ENCODE measurements at regions not wholly inside any gene's neighbourhood (a gene's known extent, or its start where the extent isn't known, plus 50 kb on each side); places are given as distances from the start of the nearest gene placed in this dataset.

- no peaks in the 10 kb centered on the region for H3K27me3 ChIP-seq (ENCODE audit: control insufficient read depth in 1 of 2, insufficient read depth in 2 of 2, low read length in 2 of 2)
- H3K36me3 Mint-ChIP-seq (ENCODE audit: low read depth) = no peaks in the 10 kb centered on the region
- TF ChIP-seq CTCF (IDR thresholded peaks at IDR 0.05) = no peak
- ChIA-PET POLR2A (no interaction called here), CTCF (no interaction called here)
- no peaks in the 10 kb centered on the region for H3K27me3 Mint-ChIP-seq
- DNase-seq (no peak), ATAC-seq (ENCODE audit: poor library complexity) (no peak)
- intact Hi-C loops (cut with DNase I, micrococcal nuclease) = no loop called here
- no peaks in the 10 kb centered on the region for H3K36me3 ChIP-seq (ENCODE audit: insufficient read depth, low read length)
- H3K4me1 Mint-ChIP-seq (ENCODE audit: low read depth) = no peaks in the 10 kb centered on the region
- H3K27ac ChIP-seq (ENCODE audit: low read depth in 1 of 2, low read length in 2 of 2) = no peak overlapping the region
- H3K4me3 Mint-ChIP-seq = no peak overlapping the region
- H3K9me3 Mint-ChIP-seq = peaks cover 17% of the 10 kb centered on the region
- no peaks in the 10 kb centered on the region for H3K9me3 ChIP-seq (ENCODE audit: control insufficient read depth in 1 of 2, insufficient read depth in 1 of 2, low read length in 2 of 2)
- H3K27ac Mint-ChIP-seq = no peak overlapping the region
- no peak overlapping the region for H3K4me3 ChIP-seq (ENCODE audit: low read length)
- no peaks in the 10 kb centered on the region for H3K4me1 ChIP-seq (ENCODE audit: insufficient read depth, low read length)
These were observed 2411.1 kb downstream of the PCDH9 start for GRCh38 chr13:64819081-64819480.

- intact Hi-C loops (cut with DNase I, micrococcal nuclease) = no loop called here
- no peaks in the 10 kb centered on the region for H3K27me3 Mint-ChIP-seq
- H3K36me3 Mint-ChIP-seq (ENCODE audit: low read depth) = no peaks in the 10 kb centered on the region
- no peak overlapping the region for H3K4me3 ChIP-seq (ENCODE audit: low read length)
- no peak for TF ChIP-seq CTCF (IDR thresholded peaks at IDR 0.05)
- no peaks in the 10 kb centered on the region for H3K36me3 ChIP-seq (ENCODE audit: insufficient read depth, low read length)
- peaks cover 21% of the 10 kb centered on the region for H3K9me3 Mint-ChIP-seq
- no peak overlapping the region for H3K27ac ChIP-seq (ENCODE audit: low read depth in 1 of 2, low read length in 2 of 2)
- H3K9me3 ChIP-seq (ENCODE audit: control insufficient read depth in 1 of 2, insufficient read depth in 1 of 2, low read length in 2 of 2) = no peaks in the 10 kb centered on the region
- ATAC-seq (ENCODE audit: poor library complexity) (no peak), DNase-seq (no peak)
- H3K4me1 Mint-ChIP-seq (ENCODE audit: low read depth) = no peaks in the 10 kb centered on the region
- no peaks in the 10 kb centered on the region for H3K4me1 ChIP-seq (ENCODE audit: insufficient read depth, low read length)
- ChIA-PET CTCF (no interaction called here), POLR2A (no interaction called here)
- no peak overlapping the region for H3K27ac Mint-ChIP-seq
- H3K4me3 Mint-ChIP-seq = no peak overlapping the region
- no peaks in the 10 kb centered on the region for H3K27me3 ChIP-seq (ENCODE audit: control insufficient read depth in 1 of 2, insufficient read depth in 2 of 2, low read length in 2 of 2)
These were observed 2412.4 kb downstream of the PCDH9 start for GRCh38 chr13:64817691-64818090.

GRCh38 chr13:64810750-64811149 lies 2419.4 kb downstream of the PCDH9 start:
- DNase-seq (no peak), ATAC-seq (ENCODE audit: poor library complexity) (no peak)
- H3K36me3 Mint-ChIP-seq (ENCODE audit: low read depth) = no peaks in the 10 kb centered on the region
- Histone ChIP-seq H3K9me3 (ENCODE audit: control insufficient read depth in 1 of 2, insufficient read depth in 1 of 2, low read length in 2 of 2) (peaks cover 0 to 3% of the 10 kb centered on the region in 2 experiments), H3K27ac (ENCODE audit: low read depth in 1 of 2, low read length in 2 of 2) (no peak overlapping the region), H3K4me1 (ENCODE audit: insufficient read depth, low read length) (no peaks in the 10 kb centered on the region), H3K36me3 (ENCODE audit: insufficient read depth, low read length) (no peaks in the 10 kb centered on the region), H3K27me3 (ENCODE audit: control insufficient read depth in 1 of 2, insufficient read depth in 2 of 2, low read length in 2 of 2) (no peaks in the 10 kb centered on the region), H3K4me3 (ENCODE audit: low read length) (no peak overlapping the region)
- no peak overlapping the region for H3K4me3 Mint-ChIP-seq
- H3K27ac Mint-ChIP-seq = no peak overlapping the region
- no peaks in the 10 kb centered on the region for H3K4me1 Mint-ChIP-seq (ENCODE audit: low read depth)
- H3K27me3 Mint-ChIP-seq = no peaks in the 10 kb centered on the region
- TF ChIP-seq CTCF (IDR thresholded peaks at IDR 0.05) = no peak
- POLR2A ChIA-PET = no interaction called here
- intact Hi-C loops (cut with DNase I, micrococcal nuclease) = no loop called here
- peaks cover 17% of the 10 kb centered on the region for H3K9me3 Mint-ChIP-seq
- CTCF ChIA-PET = no interaction called here
